ENCODE measurements at regions not wholly inside any gene's neighbourhood (a gene's known extent, or its start where the extent isn't known, plus 50 kb on each side); places are given as distances from the start of the nearest gene placed in this dataset.

DNA sequence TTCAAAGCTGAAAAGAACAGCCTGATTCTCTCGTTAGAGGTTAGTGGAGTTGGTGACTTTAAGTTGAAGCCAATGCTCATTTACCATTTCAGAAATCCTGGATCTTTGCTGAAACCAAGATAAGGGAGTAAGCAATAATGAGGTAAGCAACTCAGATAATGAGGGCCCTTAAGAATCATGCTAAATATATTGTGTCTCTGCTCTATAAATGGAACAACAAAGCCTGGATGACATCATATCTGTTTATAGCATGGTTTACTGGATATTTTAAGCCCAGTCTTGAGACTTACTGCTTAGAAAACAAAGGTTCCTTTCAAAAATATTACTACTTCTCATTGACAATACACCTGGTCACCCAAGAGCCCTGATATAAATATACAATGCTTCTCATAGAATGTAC, 276.7 kb upstream of the PPARGC1A start:
- no peak for TF ChIP-seq CTCF (conservative IDR thresholded peaks at IDR 0.05)
- no peak for TF ChIP-seq ZFX (IDR thresholded peaks at IDR 0.05)
